Large intestine (tissue), 3 donors: ENCODE measurements at regions not wholly inside any gene's neighbourhood (a gene's known extent, or its start where the extent isn't known, plus 50 kb on each side); places are given as distances from the start of the nearest gene placed in this dataset.

ENCODE experiments used
- DNase-seq, 2 donors: peaks; one replicate each; pipeline versions ENCODE4 v3.0.0 to v3.0.0-alpha.2; 2013
- H3K27ac ChIP-seq: one replicate; pipeline ENCODE4 v1.5.1; 2013; ENCODE audit warnings: low read length
- H3K27me3 ChIP-seq: 2 replicates; pipeline ENCODE4 v1.6.1; 2013; ENCODE audit warnings: low read length; ENCODE audit not compliant: control insufficient read depth, insufficient read depth
- H3K36me3 ChIP-seq: 2 replicates; pipeline ENCODE4 v1.6.1; 2013; ENCODE audit warnings: low read length; ENCODE audit not compliant: control insufficient read depth, insufficient read depth
- H3K4me1 ChIP-seq: one replicate; pipeline ENCODE4 v1.6.1; 2013; ENCODE audit warnings: low read length; ENCODE audit not compliant: control insufficient read depth, insufficient read depth
- H3K4me3 ChIP-seq: one replicate; pipeline ENCODE4 v1.5.1; 2013; ENCODE audit warnings: low read length
- H3K9me3 ChIP-seq: one replicate; pipeline ENCODE4 v1.6.1; 2013; ENCODE audit warnings: mild to moderate bottlenecking, low read depth, low read length, moderate library complexity; ENCODE audit not compliant: control insufficient read depth
- WGBS: methylation state at CpG from one replicate; pipeline ENCODE4 v1.1.5; 2013; ENCODE audit warnings: low lambda C conversion rate; ENCODE audit not compliant: insufficient coverage; 5-methylcytosine and 5-hydroxymethylcytosine counted together

DNA sequence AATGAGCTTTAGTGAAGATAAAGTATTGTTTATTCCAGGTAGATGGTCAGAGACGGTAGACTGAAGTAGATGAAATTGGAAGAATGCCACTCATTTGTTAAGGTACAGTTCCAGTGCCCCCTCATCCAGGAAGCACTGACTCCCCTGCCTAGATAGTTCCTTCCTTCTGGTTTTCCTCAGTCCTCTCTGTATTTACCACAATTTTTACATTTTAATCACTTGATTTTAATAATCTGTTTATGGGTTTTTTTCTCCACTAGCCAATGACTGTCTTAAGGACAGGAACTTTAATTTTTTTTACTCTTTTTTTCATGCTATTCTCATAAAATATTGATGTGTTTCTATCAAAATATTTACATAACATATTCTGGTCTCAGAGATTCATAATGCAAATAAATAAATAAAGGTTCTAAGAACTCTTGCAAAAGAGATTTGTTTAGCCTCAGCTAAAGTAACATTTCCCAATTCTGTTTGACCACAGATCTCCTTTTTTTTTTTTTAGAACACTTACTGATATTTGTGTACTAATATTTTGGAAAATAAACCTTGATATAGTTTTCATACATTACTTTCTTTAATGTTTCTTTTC, 651.6 kb downstream of the PLPP3 start:
- Histone ChIP-seq H3K9me3 (no peaks in the 10 kb centered on the region), H3K4me1 (peaks cover 2% of the 10 kb centered on the region), H3K27me3 (no peaks in the 10 kb centered on the region), H3K4me3 (no peak overlapping the region), H3K36me3 (no peaks in the 10 kb centered on the region), H3K27ac (no peak overlapping the region)
- DNase-seq = no peak
- 60% methylated on average over 1 of the region's 1 CpG for WGBS

DNA sequence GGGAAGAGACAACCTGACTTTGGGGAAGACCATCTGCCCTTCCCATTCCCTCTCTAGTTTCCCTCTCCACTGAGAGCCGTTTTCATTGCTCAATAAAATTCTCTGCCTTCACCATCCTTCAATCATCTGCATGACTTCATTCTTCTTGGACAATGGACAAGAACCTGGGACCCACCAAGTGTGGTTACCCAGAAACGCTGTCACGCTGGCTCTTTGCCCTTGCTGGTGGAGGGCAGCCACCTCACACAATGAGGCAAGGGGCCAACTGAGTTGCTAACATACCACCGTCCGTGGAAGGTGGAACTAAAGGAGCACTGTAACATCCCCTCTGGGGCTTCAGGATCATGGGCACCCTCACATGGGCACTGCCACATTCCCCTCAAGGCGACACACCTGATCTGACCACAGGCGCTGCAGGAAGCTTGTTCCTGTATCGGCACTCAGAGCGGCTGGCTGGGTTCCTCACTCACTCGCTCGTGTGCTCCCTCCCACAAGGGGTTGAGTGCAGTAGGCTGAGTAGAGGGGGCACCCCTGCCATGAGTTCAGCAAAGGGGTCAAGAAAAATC, 652.4 kb downstream of the PLPP3 start:
- H3K27ac ChIP-seq = no peak overlapping the region
- DNase-seq = no peak
- no peaks in the 10 kb centered on the region for H3K27me3 ChIP-seq
- H3K4me1 ChIP-seq = no peaks in the 10 kb centered on the region
- H3K36me3 ChIP-seq = no peaks in the 10 kb centered on the region
- no peaks in the 10 kb centered on the region for H3K9me3 ChIP-seq
- no peak overlapping the region for H3K4me3 ChIP-seq
- 100% methylated on average over 1 of the region's 11 CpGs for WGBS

DNA sequence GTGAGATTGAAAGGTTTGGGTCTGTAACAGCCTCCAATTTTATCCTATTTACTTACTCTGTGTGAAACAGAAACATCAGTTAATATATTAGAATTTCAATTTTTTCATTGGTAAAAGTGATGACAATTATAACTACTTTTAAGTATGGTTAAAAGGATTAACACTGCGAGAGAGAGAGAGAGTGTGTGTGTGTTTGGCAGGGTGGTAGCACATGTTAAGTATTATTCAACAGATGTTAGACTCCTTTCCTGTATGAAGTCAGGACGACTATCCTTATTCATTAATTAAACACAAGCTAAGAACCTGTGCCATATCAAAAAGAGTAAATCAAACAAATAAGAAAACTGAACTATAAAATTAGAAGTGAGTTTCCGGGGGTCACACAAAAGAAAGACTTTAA, 662.5 kb downstream of the PLPP3 start:
- Histone ChIP-seq H3K4me1 (no peaks in the 10 kb centered on the region), H3K9me3 (peaks cover 7% of the 10 kb centered on the region), H3K27me3 (no peaks in the 10 kb centered on the region), H3K4me3 (no peak overlapping the region), H3K27ac (no peak overlapping the region), H3K36me3 (no peaks in the 10 kb centered on the region)
- WGBS = 86% methylated on average over 1 of the region's 3 CpGs
- DNase-seq = no peak

DNA sequence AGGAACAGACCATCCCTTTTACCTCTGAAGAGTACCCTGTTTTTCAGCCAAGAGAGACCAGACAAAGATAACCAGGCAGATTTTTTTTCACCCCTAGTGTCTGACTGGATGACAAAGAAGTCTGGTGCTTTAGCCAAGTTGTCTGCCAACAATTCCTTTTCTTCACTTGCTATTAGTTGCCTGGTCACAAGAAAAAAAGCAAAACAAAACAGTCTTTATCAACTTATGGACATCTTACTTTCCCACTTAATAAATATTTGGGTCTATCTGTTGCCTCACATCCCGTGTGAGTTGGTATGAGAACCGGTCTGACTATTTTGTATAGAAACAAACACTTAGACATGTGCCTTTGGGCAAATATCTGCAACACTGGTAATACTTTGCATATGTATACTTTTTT, 662.9 kb downstream of the PLPP3 start:
- peaks cover 7% of the 10 kb centered on the region for H3K9me3 ChIP-seq
- H3K4me3 ChIP-seq = no peak overlapping the region
- H3K27me3 ChIP-seq = no peaks in the 10 kb centered on the region
- H3K36me3 ChIP-seq = no peaks in the 10 kb centered on the region
- H3K27ac ChIP-seq = no peak overlapping the region
- no CpG with 5 or more reads among the region's 2 CpGs for WGBS
- H3K4me1 ChIP-seq = no peaks in the 10 kb centered on the region
- DNase-seq = no peak

DNA sequence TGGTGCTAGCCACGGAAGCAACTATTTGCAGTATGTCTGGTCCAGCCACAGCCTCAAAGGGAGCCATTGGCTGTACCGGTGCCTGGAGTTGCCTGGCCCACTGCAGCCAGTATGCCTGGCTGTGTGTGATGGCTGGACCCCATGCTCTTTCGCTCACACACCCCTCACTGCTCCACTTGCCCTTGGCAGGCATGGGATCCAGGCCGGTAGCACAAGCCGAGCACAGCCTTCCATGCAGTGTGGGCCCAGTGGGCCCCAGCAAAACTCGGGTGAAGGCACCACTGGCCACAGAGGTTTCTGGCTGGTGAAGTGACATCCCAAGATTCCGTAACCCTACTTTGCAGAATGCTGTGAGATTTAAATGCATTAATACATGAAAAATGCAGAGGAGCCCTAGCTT, 665.8 kb downstream of the PLPP3 start:
- no peak overlapping the region for H3K27ac ChIP-seq
- no peaks in the 10 kb centered on the region for H3K36me3 ChIP-seq
- no CpG with 5 or more reads among the region's 7 CpGs for WGBS
- peaks cover 7% of the 10 kb centered on the region for H3K9me3 ChIP-seq
- no peaks in the 10 kb centered on the region for H3K4me1 ChIP-seq
- H3K27me3 ChIP-seq = no peaks in the 10 kb centered on the region
- H3K4me3 ChIP-seq = no peak overlapping the region
- no peak for DNase-seq

DNA sequence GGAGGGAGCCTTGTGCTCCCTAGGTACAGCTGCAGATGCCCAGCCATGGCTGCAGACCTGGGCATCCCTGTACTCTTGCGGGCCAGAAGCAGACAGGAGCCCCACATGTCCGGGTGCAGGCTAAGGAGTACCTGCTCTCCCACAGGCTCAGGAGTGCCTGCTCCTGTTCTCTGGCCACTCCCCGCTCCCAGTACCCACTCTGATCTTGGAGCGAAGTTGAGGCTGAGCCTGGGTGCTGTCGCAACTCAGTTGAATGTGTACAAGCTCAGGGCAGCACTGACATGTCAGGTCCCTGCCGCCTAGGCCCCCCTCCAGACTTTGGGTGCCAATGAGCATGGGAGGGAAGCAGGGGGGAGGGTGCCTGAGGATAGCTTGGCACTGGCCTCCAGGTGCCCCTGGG, 666.9 kb downstream of the PLPP3 start:
- Histone ChIP-seq H3K27me3 (no peaks in the 10 kb centered on the region), H3K4me3 (no peak overlapping the region), H3K36me3 (no peaks in the 10 kb centered on the region), H3K9me3 (peaks cover 7% of the 10 kb centered on the region), H3K27ac (no peak overlapping the region), H3K4me1 (no peaks in the 10 kb centered on the region)
- DNase-seq = no peak
- no CpG with 5 or more reads among the region's 6 CpGs for WGBS

DNA sequence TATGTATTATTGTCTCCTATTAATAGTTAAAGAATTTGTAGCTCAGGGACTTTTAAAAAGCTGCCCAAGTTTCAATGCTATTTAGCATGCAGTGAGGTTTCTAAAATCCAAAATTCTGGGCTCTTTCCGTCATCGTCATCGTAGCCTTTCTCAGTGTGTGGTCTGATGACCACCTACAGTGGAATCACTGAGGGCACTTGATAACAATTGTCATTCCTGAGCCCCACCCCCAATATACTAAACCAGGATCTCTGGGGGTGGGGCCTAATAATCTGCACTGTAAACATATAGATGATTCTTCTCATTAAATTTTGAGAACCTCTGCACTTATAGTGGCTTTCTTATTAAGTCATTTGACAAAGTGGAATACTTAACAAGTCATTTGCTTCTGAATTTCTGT, 674.8 kb downstream of the PLPP3 start:
- Histone ChIP-seq H3K4me1 (no peaks in the 10 kb centered on the region), H3K9me3 (no peaks in the 10 kb centered on the region), H3K4me3 (no peak overlapping the region), H3K27me3 (no peaks in the 10 kb centered on the region), H3K36me3 (no peaks in the 10 kb centered on the region), H3K27ac (no peak overlapping the region)
- WGBS = no CpG with 5 or more reads among the region's 3 CpGs
- DNase-seq = no peak

DNA sequence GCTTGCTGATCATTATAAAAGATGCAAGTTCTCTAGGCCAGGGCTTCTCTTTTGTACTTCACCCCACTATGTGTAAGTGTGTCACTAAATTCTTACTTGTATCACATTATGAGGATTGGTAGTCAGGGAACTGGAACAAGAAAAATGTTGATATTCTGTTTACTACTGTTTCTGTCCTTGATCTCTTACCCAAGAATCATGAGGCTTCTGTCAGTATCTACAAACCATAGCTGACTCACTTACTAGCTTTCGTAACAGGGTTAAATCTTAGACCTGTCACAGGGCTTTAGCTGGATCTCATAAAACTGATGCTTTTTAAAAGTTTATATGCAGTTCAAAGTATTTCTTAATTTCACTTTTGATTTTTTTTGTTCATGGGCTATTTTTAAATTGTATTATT, 681.2 kb downstream of the PLPP3 start:
- H3K27ac ChIP-seq = peak overlapping the region; percentile 54
- DNase-seq = peak; percentile 63 to 82
- WGBS = no CpG with 5 or more reads among the region's 1 CpG

DNA sequence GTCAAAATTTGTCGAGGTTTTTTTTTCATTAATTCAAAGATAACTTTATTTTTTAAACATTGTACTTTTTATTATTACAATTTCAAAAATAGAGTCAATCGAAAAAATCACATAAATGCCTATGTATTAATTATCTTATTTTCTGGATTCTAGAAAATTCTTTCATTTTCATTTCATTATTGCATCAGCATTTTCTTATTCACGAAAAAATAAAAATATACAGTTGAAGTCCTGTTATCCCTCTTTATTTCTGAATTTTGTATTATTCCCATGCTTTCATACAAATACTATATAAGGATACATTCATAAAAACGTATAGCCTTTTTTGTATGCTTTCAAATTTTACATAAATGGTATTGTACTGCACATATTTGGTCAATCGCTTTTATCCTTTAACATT, 681.0 kb upstream of the USP24 start:
- Histone ChIP-seq H3K4me1 (no peaks in the 10 kb centered on the region), H3K27me3 (no peaks in the 10 kb centered on the region)
- 95% methylated on average over 4 of the region's 5 CpGs for WGBS

More for the DNA sequence above, 681.2 kb downstream of the PLPP3 start:
- H3K4me1 ChIP-seq = no peaks in the 10 kb centered on the region
- H3K36me3 ChIP-seq = no peaks in the 10 kb centered on the region
- H3K9me3 ChIP-seq = peaks cover 4% of the 10 kb centered on the region
- no peaks in the 10 kb centered on the region for H3K27me3 ChIP-seq
- H3K4me3 ChIP-seq = no peak overlapping the region

DNA sequence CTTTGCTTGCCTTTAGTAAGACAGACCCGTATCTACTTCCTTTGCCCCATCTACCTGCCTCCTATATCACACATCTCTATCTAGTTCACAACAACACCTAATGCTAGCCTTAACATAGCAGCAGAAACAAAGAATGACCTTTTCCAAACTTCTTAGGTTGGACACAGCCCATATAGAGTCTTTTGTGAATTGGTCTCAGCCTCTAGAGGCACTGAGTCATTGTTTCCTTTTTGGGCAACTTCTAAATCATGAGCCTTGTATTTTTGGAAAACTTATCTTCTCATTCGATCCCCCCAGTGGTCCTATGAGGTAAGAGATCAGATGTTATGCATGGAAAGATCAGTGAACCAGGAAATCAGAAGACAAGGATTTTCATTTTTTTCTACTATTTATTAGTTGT, 679.4 kb upstream of the USP24 start:
- Histone ChIP-seq H3K4me3 (no peak overlapping the region), H3K9me3 (peaks cover 14% of the 10 kb centered on the region), H3K27ac (no peak overlapping the region), H3K4me1 (no peaks in the 10 kb centered on the region), H3K36me3 (no peaks in the 10 kb centered on the region), H3K27me3 (no peaks in the 10 kb centered on the region)
- no peak for DNase-seq
- WGBS = 75% methylated on average over 1 of the region's 2 CpGs

More for the DNA sequence above, 681.0 kb upstream of the USP24 start:
- DNase-seq = no peak
- Histone ChIP-seq H3K27ac (no peak overlapping the region), H3K36me3 (no peaks in the 10 kb centered on the region), H3K9me3 (peaks cover 14% of the 10 kb centered on the region), H3K4me3 (no peak overlapping the region)

DNA sequence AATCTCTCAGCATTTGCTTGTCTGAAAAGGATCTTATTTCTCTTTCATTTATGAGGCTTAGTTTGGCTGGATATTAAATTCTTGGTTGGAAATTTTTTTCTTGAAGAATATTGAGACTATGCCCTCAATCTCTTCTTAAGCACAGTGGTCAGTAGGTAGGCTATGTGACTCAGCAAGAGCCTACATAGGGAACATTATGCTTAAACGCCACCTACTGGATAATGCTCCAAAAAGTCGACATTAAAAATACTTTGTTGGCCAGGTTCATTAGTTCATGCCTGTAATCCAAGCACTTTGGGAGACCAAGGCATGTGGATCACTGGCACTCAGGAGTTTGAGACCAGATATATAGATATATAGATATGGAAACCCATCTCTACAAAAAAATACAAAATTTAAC, 678.0 kb upstream of the USP24 start:
- no CpG with 5 or more reads among the region's 2 CpGs for whole genome bisulfite sequencing
- Histone ChIP-seq H3K36me3 (no peaks in the 10 kb centered on the region), H3K9me3 (peaks cover 14% of the 10 kb centered on the region), H3K27ac (no peak overlapping the region), H3K27me3 (no peaks in the 10 kb centered on the region), H3K4me3 (no peak overlapping the region), H3K4me1 (no peaks in the 10 kb centered on the region)
- DNase-seq = no peak
